HG03342 (cell line): ENCODE measurements at regions not wholly inside any gene's neighbourhood (a gene's known extent, or its start where the extent isn't known, plus 50 kb on each side); places are given as distances from the start of the nearest gene placed in this dataset.
"Not testable (repeated sequence)": the region's sequence is repeated elsewhere in the genome, so short reads cannot be mapped to it uniquely, and the experiment has no call there.

ENCODE experiments used
- ATAC-seq: cut with Tn5 transposase; IDR thresholded peaks from one replicate; pipeline ENCODE4 v1.9.1; 2021; ENCODE audit warnings: mild to moderate bottlenecking, moderate library complexity; ENCODE audit not compliant: unreplicated experiment

- not testable (repeated sequence) for ATAC-seq
Observed at GRCh38 chr7:149930374-149931068, 56.8 kb downstream of the ATP6V0E2 start.

DNA sequence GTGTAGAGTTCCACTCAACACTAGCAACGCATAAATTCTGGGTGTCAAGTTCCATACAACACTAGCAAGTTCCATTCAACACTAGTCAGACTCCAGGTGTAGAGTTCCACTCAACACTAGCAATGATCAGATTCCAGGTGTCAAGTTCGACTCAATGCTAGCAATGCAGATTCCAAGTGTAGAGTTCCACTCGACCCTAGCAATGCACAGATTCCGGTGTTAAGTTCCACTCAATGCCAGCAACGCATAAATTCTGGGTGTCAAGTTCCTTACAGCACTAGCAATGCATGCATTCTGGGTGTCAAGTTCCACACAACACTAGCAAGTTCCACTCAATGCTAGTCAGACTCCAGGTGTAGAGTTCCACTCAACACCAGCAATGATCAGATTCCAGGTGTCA lies 60.0 kb downstream of the ATP6V0E2 start:
- not testable (repeated sequence) for ATAC-seq

DNA sequence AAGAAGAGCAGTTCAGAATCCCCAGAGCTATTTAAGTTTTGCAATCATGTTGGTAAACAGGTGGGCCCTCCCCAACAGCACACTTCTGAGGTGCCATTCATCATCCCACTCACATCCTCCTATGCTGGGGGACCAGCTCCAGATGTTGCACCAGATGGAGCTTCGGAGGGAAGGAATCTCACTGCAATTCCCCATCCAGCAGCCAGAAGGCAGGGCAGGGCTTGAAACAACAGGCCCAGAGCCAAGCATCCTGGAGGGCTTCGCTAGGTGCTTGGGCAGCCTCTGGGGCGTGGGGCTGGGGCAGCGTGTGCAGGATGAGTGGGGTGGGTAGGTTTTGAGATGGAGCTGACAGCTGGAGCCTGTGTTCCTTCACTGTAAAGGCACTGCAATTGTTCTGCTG lies 73.6 kb downstream of the ATP6V0E2 start:
- not testable (repeated sequence) for ATAC-seq

DNA sequence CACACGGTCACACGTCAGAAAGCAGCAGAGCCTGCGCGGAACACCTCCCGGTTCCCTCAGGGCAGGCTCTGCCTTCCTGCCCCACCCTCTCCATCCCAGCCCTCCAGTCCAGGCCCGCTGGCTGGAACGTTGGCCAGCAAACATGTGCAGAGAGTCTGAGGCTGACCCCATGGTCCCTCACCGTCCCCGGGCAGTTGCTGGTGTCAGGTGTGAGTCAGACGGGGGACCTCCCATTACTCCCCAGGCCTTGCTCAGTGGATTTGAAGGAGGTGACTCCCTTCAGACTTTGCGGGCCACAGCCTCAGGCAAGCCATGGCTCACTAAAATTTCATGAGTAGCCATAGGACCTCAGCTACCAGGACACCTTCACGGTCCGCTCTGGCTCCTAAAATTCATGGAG lies 74.7 kb downstream of the ATP6V0E2 start:
- ATAC-seq, result not testable (repeated sequence)

GRCh38 chr7:149949863-149950577 lies 76.3 kb downstream of the ATP6V0E2 start:
- not testable (repeated sequence) for ATAC-seq

GRCh38 chr7:149950578-149950924 lies 76.8 kb downstream of the ATP6V0E2 start:
- ATAC-seq, result not testable (repeated sequence)

DNA sequence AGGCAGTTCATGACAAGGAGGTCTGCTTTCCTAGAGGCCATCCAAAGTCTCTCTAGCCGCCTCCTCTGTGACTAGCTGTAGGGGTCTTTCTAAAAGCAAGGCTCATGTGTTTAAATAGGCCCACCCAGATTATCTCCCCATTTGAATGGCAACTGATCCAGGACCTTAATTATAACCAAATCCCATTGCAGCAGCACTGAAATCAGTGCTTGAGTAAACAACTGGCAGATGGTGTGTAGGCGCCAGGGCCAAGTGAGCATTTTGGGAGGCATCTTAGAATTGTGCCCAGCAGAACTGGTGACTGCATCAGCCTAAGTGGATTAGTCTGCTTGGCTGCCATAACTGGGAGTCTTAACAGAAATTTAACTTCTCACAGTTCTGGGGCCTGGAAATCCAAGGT lies 77.8 kb downstream of the ATP6V0E2 start:
- not testable (repeated sequence) for ATAC-seq

- not testable (repeated sequence) for ATAC-seq
Observed at GRCh38 chr7:149958880-149959279, 85.1 kb downstream of the ATP6V0E2 start.

DNA sequence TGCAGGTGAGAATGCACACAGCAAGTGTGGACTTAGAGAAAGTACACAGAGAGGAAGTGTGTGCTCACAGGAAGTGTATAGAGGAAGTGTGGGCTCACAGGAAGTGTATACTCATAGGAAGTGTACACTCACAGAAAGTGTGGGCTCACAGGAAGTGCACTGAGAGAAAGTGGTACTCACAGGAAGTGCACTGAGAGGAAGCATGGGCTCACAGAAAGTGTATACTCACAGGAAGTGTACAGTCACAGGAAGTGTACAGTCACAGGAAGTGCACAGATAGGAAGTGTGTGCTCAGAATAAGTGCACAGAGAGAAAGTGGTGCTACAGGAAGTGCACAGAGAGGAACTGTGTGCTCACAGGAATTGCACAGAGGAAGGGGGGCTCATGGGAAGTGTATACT lies 87.1 kb downstream of the ATP6V0E2 start:
- ATAC-seq, result not testable (repeated sequence)

GRCh38 chr7:149961878-149962277 lies 88.1 kb downstream of the ATP6V0E2 start:
- ATAC-seq, result not testable (repeated sequence)

- not testable (repeated sequence) for ATAC-seq
Observed at GRCh38 chr7:149962685-149963319, 89.0 kb downstream of the ATP6V0E2 start.

- ATAC-seq, result not testable (repeated sequence)
Observed at GRCh38 chr7:149963985-149964384, 90.2 kb downstream of the ATP6V0E2 start.

DNA sequence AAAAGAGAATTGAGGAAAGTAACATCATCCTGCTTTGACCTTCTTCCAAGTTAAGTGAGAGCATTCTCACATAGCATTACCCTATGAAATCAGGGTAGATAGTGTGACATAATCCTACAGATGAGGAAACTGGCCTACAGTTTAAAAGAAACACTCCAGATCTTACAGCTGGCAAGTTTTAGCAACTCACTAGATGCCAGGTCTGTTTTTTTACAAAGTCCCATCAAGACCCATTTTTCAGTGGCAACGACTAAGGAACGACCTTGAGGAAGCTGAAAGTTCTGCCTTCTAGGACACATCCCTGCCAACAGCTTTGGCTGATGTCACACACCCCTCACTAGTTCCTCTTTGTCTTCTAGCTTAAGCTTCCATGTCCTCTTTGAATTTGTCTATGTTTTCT lies 92.7 kb downstream of the ATP6V0E2 start:
- not testable (repeated sequence) for ATAC-seq

- ATAC-seq, result not testable (repeated sequence)
Observed at GRCh38 chr7:149972977-149973376, 99.2 kb downstream of the ATP6V0E2 start.

- ATAC-seq, result not testable (repeated sequence)
Observed at GRCh38 chr7:149973681-149974080, 99.9 kb downstream of the ATP6V0E2 start.

- ATAC-seq, result not testable (repeated sequence)
Observed at GRCh38 chr7:149975608-149976007, 101.8 kb downstream of the ATP6V0E2 start.

DNA sequence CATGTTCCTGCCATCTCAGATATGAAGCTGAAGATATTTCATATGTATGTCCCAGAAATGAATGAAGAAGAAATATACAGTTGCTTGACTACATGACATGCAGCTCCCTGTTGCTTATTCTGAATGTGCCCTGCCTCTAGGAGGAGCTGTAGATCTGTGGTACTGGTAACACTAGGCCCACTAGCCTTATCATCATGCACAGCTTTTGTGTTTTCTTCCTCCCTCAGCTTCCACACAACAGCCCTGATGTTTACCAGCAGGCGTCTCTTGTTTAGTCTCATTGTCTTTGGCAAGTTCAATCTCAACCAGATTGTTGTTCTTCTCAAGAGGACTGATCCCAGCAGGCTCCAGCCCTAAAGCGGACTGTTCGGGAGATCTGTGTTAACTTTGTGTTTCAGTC lies 104.8 kb downstream of the ATP6V0E2 start:
- ATAC-seq, result not testable (repeated sequence)

GRCh38 chr7:149978944-149979343 lies 105.2 kb downstream of the ATP6V0E2 start:
- not testable (repeated sequence) for ATAC-seq

- not testable (repeated sequence) for ATAC-seq
Observed at GRCh38 chr7:149982537-149983112, 108.9 kb downstream of the ATP6V0E2 start.

DNA sequence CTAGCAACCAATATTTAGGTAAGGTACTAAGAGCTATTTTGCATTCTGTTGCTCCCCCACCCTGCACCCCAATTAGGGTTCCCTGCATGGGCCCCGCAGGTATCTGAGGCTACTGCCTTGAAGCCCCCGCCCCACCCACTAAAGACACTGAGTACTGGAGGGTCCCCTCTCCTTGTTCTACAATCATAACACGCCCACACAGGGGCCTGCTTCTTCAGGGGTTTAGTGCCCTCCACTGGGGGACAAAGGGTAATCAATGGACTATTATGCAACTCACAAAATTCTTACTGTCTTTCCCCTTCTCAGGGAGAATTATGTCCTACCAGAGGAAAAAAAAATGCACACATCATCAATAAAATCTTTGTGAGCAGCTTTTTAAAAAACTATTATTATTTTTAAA lies 113.1 kb downstream of the ATP6V0E2 start:
- ATAC-seq, result not testable (repeated sequence)

GRCh38 chr7:149991652-149992302 lies 118.0 kb downstream of the ATP6V0E2 start:
- ATAC-seq, result not testable (repeated sequence)
